IMR-90 (cell line): ENCODE measurements at regions not wholly inside any gene's neighbourhood (a gene's known extent, or its start where the extent isn't known, plus 50 kb on each side); places are given as distances from the start of the nearest gene placed in this dataset.

Experiments
- ATAC-seq: fragments of 200-7000 bp; cut with Tn5 transposase; 2 replicates; pipeline ENCODE4 v1.9.1; 2020; ENCODE audit warnings: low read depth, mild to moderate bottlenecking, moderate library complexity
- BruUV-seq: library from RNA; stranded (reverse); fragments of 400-500 nt; replicated peaks from 2 replicates; lab custom pipeline; 2021; lab: Mats Ljungman, UMichigan
- CTCF ChIA-PET: fragments of 300-600 bp; formaldehyde crosslinking; extraction: SDS; loops from one replicate; lab custom pipeline; 2021; ENCODE audit warnings: antibody characterized with exemption; lab: Yijun Ruan, JAX
- POLR2A ChIA-PET: fragments of 300-600 bp; sonication (Branson Sonifier 250); formaldehyde crosslinking; loops from one replicate; lab custom pipeline; 2022; ENCODE audit warnings: antibody characterized with exemption; ENCODE audit not compliant: unreplicated experiment; lab: Charles Lee
- DNase-seq: peaks from one replicate; pipeline ENCODE4 v3.0.0; 2013
- H2AFZ ChIP-seq: replicated peaks from 2 replicates; pipeline ENCODE3; 2013; ENCODE audit warnings: low read length, mild to moderate bottlenecking; ENCODE audit not compliant: poor library complexity
- H2AK5ac ChIP-seq: 2 replicates; pipeline ENCODE4 v1.6.1; 2013; ENCODE audit warnings: low read depth, low read length, inconsistent platforms
- H2AK9ac ChIP-seq: replicated peaks from 2 replicates; pipeline ENCODE3; 2013; ENCODE audit warnings: mild to moderate bottlenecking, low read depth, low read length, moderate library complexity; ENCODE audit not compliant: poor library complexity
- H2BK120ac ChIP-seq: 2 replicates; pipeline ENCODE4 v1.6.1; 2013; ENCODE audit warnings: low read depth, low read length, inconsistent platforms
- H2BK15ac ChIP-seq: 3 replicates; pipeline ENCODE4 v1.6.1; 2013; ENCODE audit warnings: low read depth, low read length, inconsistent platforms
- H2BK20ac ChIP-seq: 2 replicates; pipeline ENCODE4 v1.6.1; 2013; ENCODE audit warnings: low read depth, mild to moderate bottlenecking, inconsistent platforms, low read length, moderate library complexity
- H2BK5ac ChIP-seq: 2 replicates; pipeline ENCODE4 v1.6.1; 2013; ENCODE audit warnings: mild to moderate bottlenecking, low read depth, low read length, inconsistent platforms; ENCODE audit not compliant: poor library complexity, severe bottlenecking
- H3K14ac ChIP-seq: replicated peaks from 2 replicates; pipeline ENCODE4 v1.6.1; 2013; ENCODE audit warnings: low read depth, low read length, inconsistent platforms
- H3K18ac ChIP-seq: 2 replicates; pipeline ENCODE4 v1.6.1; 2013; ENCODE audit warnings: low read depth, low read length, control low read depth
- H3K23ac ChIP-seq: 2 replicates; pipeline ENCODE4 v1.6.1; 2013; ENCODE audit warnings: low read depth, low read length, inconsistent platforms
- H3K27ac ChIP-seq: 2 replicates; pipeline ENCODE4 v1.5.1; 2013; ENCODE audit warnings: mild to moderate bottlenecking, control low read depth, low read length; ENCODE audit not compliant: insufficient read depth
- H3K27me3 ChIP-seq: 2 replicates; pipeline ENCODE4 v1.6.1; 2013; ENCODE audit warnings: low read length; ENCODE audit not compliant: control insufficient read depth, insufficient read depth
- H3K36me3 ChIP-seq: 2 replicates; pipeline ENCODE4 v1.6.1; 2013; ENCODE audit warnings: low read length, mixed read lengths; ENCODE audit not compliant: control insufficient read depth, insufficient read depth
- H3K4ac ChIP-seq: 2 replicates; pipeline ENCODE4 v1.6.1; 2013; ENCODE audit warnings: low read depth, low read length, inconsistent platforms
- H3K4me1 ChIP-seq: 2 replicates; pipeline ENCODE4 v1.6.1; 2013; ENCODE audit warnings: low read length, mixed read lengths; ENCODE audit not compliant: control insufficient read depth, insufficient read depth
- H3K4me2 ChIP-seq: 2 replicates; pipeline ENCODE4 v1.6.1; 2013; ENCODE audit warnings: low read depth, mild to moderate bottlenecking, control low read depth, low read length, moderate library complexity
- H3K4me3 ChIP-seq: 2 replicates; pipeline ENCODE4 v1.5.1; 2013; ENCODE audit warnings: low read depth, mild to moderate bottlenecking, control low read depth, low read length, moderate library complexity; ENCODE audit not compliant: insufficient read depth
- H3K56ac ChIP-seq: 2 replicates; pipeline ENCODE4 v1.6.1; 2013; ENCODE audit warnings: low read length, inconsistent platforms; ENCODE audit not compliant: insufficient read depth; ENCODE audit errors: extremely low read depth
- H3K79me1 ChIP-seq, 2 experiments: 2 replicates each; pipeline ENCODE4 v1.6.1; 2013; ENCODE audit warnings: low read length in 2 of 2, inconsistent platforms in 1 of 2, low read depth in 1 of 2
- H3K9ac ChIP-seq: 2 replicates; pipeline ENCODE4 v1.6.1; 2013; ENCODE audit warnings: low read depth, low read length, control low read depth
- H3K9me1 ChIP-seq: 2 replicates; pipeline ENCODE4 v1.6.1; 2013; ENCODE audit warnings: low read length, inconsistent platforms; ENCODE audit not compliant: insufficient read depth
- H3K9me3 ChIP-seq: 2 replicates; pipeline ENCODE4 v1.6.1; 2013; ENCODE audit warnings: low read length; ENCODE audit not compliant: control insufficient read depth, insufficient read depth
- H4K20me1 ChIP-seq: 2 replicates; pipeline ENCODE4 v1.6.1; 2013; ENCODE audit warnings: low read length, inconsistent platforms; ENCODE audit not compliant: insufficient read depth
- H4K5ac ChIP-seq: 2 replicates; pipeline ENCODE4 v1.6.1; 2013; ENCODE audit warnings: mild to moderate bottlenecking, low read depth, low read length, control low read depth
- H4K8ac ChIP-seq, 2 experiments: 2 replicates each; pipeline ENCODE4 v1.6.1; 2013; ENCODE audit warnings: low read depth in 2 of 2, low read length in 2 of 2, control low read depth in 1 of 2, inconsistent platforms in 1 of 2
- H4K91ac ChIP-seq: 2 replicates; pipeline ENCODE4 v1.6.1; 2013; ENCODE audit warnings: low read depth, low read length, inconsistent platforms; ENCODE audit not compliant: insufficient read depth
- BHLHE40 ChIP-seq: fragments of 150-350 bp; IDR thresholded peaks from 2 replicates; pipeline ENCODE4 v1.6.1; 2016; ENCODE audit warnings: mild to moderate bottlenecking, low read depth, low read length
- CEBPB ChIP-seq: IDR thresholded peaks from 2 replicates; pipeline ENCODE4 v1.6.1; 2012; ENCODE audit warnings: low read depth, low read length, improper control_type of control experiment
- MAFK ChIP-seq: IDR thresholded peaks from 2 replicates; pipeline ENCODE4 v1.6.1; 2012; ENCODE audit warnings: low read depth, low read length, improper control_type of control experiment
- MXI1 ChIP-seq: IDR thresholded peaks from 2 replicates; pipeline ENCODE4 v1.6.1; 2012; ENCODE audit warnings: low read depth, mild to moderate bottlenecking, low read length, moderate library complexity, borderline replicate concordance
- RAD21 ChIP-seq: IDR thresholded peaks from 2 replicates; pipeline ENCODE4 v1.6.1; 2012; ENCODE audit warnings: low read length, improper control_type of control experiment
- RCOR1 ChIP-seq: IDR thresholded peaks from 2 replicates; pipeline ENCODE4 v1.6.1; 2012; ENCODE audit warnings: mild to moderate bottlenecking, low read length, improper control_type of control experiment; ENCODE audit not compliant: insufficient replicate concordance
- RFX5 ChIP-seq: IDR thresholded peaks from 2 replicates; pipeline ENCODE4 v1.8.0; 2012; ENCODE audit warnings: low read depth, mild to moderate bottlenecking, low read length, moderate library complexity
- SMC3 ChIP-seq: fragments of 150-350 bp; IDR thresholded peaks from 2 replicates; pipeline ENCODE4 v1.6.1; 2016; ENCODE audit warnings: low read depth, mild to moderate bottlenecking, antibody characterized with exemption, low read length, moderate library complexity
- WGBS, 2 experiments: methylation state at CpG; one replicate each; pipeline versions ENCODE4 v1.1.5 to v1.1.7; 2013; ENCODE audit warnings: missing lambda C conversion rate in 2 of 2; ENCODE audit not compliant: insufficient read length in 1 of 2; ENCODE audit errors: extremely low coverage in 2 of 2; 5-methylcytosine and 5-hydroxymethylcytosine counted together
- dilution Hi-C: fragments of 300-500 bp; cut with HindIII; formaldehyde crosslinking; loops from one replicate; pipeline ENCODE4 v1.14.3; 2018; ENCODE audit warnings: low sequenced_read_pairs; ENCODE audit not compliant: unreplicated experiment
- in situ Hi-C: fragments of 300-500 bp; cut with MboI; formaldehyde crosslinking; loops from 3 replicates; pipeline ENCODE4 v1.14.3; 2019; ENCODE audit warnings: low sequenced_read_pairs, inconsistent platforms, mixed read lengths
- intact Hi-C: fragments of 100-400 bp; cut with micrococcal nuclease; formaldehyde crosslinking; loops from 2 replicates; pipeline ENCODE4 v1.10.0; 2022
- TF ChIP-seq, protein P1 (sequence below): conservative IDR thresholded peaks from 2 replicates; pipeline ENCODE4 v1.5.1; 2012; ENCODE audit warnings: mild to moderate bottlenecking, low read depth, low read length, improper control_type of control experiment

GRCh38 chr14:53231171-53231570 lies 78.0 kb upstream of the DDHD1 start:
- Histone ChIP-seq H4K5ac (no peak overlapping the region), H4K20me1 (no peaks in the 10 kb centered on the region), H3K14ac (no peak overlapping the region), H3K23ac (no peak overlapping the region), H3K56ac (no peak overlapping the region), H3K27me3 (peaks cover 4% of the 10 kb centered on the region), H3K9ac (no peak overlapping the region), H3K27ac (no peak overlapping the region), H2BK15ac (no peak overlapping the region), H3K4me2 (no peak overlapping the region), H3K9me3 (no peaks in the 10 kb centered on the region), H3K4ac (no peak overlapping the region), H3K4me3 (no peak overlapping the region), H2BK20ac (no peak overlapping the region), H3K4me1 (no peaks in the 10 kb centered on the region), H2AK5ac (no peak overlapping the region), H2BK120ac (no peak overlapping the region), H3K79me1 (no peaks in the 10 kb centered on the region), H3K18ac (no peak overlapping the region), H3K36me3 (no peaks in the 10 kb centered on the region), H2BK5ac (no peak overlapping the region), H4K91ac (no peak overlapping the region), H2AFZ (no peak overlapping the region), H4K8ac (no peak overlapping the region), H2AK9ac (no peak overlapping the region), H3K9me1 (no peaks in the 10 kb centered on the region)
- dilution Hi-C loops, result no loop called here
- no peak for TF ChIP-seq RFX5
- TF ChIP-seq RAD21, result no peak
- no peak for TF ChIP-seq RCOR1
- no peak for TF ChIP-seq MXI1
- no peak for TF ChIP-seq SMC3
- no peak for TF ChIP-seq MAFK
- TF ChIP-seq BHLHE40, result no peak
- TF ChIP-seq, protein P1, sequence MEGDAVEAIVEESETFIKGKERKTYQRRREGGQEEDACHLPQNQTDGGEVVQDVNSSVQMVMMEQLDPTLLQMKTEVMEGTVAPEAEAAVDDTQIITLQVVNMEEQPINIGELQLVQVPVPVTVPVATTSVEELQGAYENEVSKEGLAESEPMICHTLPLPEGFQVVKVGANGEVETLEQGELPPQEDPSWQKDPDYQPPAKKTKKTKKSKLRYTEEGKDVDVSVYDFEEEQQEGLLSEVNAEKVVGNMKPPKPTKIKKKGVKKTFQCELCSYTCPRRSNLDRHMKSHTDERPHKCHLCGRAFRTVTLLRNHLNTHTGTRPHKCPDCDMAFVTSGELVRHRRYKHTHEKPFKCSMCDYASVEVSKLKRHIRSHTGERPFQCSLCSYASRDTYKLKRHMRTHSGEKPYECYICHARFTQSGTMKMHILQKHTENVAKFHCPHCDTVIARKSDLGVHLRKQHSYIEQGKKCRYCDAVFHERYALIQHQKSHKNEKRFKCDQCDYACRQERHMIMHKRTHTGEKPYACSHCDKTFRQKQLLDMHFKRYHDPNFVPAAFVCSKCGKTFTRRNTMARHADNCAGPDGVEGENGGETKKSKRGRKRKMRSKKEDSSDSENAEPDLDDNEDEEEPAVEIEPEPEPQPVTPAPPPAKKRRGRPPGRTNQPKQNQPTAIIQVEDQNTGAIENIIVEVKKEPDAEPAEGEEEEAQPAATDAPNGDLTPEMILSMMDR, result no peak
- no peak for TF ChIP-seq CEBPB
- POLR2A ChIA-PET, result no interaction called here
- CTCF ChIA-PET, result no interaction called here
- DNase-seq (no peak), ATAC-seq (no peak)
- 44% methylated on average over 2 of the region's 3 CpGs; no CpG with 5 or more reads in 1 of the 2 experiments for WGBS, 2 experiments
- BruUV-seq, result no TSS peak
- intact Hi-C loops, result no loop called here
- in situ Hi-C loops, result no loop called here
